Glutamatergic neuron (in vitro differentiated cells): ENCODE measurements at regions not wholly inside any gene's neighbourhood (a gene's known extent, or its start where the extent isn't known, plus 50 kb on each side); places are given as distances from the start of the nearest gene placed in this dataset.
"Not testable (repeated sequence)": the region's sequence is repeated elsewhere in the genome, so short reads cannot be mapped to it uniquely, and the experiment has no call there.

ENCODE experiments used
- DNase-seq: peaks from one replicate; pipeline ENCODE4 v3.0.0; 2022
- H3K27ac Mint-ChIP-seq: one replicate; pipeline ENCODE4 v1.8.0; 2020; ENCODE audit warnings: mild to moderate bottlenecking, mixed read lengths, inconsistent platforms; ENCODE audit not compliant: unreplicated experiment
- H3K27me3 Mint-ChIP-seq: one replicate; pipeline ENCODE4 v1.8.0; 2020; ENCODE audit warnings: mild to moderate bottlenecking, moderate library complexity, mixed read lengths, inconsistent platforms; ENCODE audit not compliant: unreplicated experiment
- H3K36me3 Mint-ChIP-seq: one replicate; pipeline ENCODE4 v1.8.0; 2020; ENCODE audit warnings: mild to moderate bottlenecking, mixed read lengths, inconsistent platforms; ENCODE audit not compliant: unreplicated experiment
- H3K4me1 Mint-ChIP-seq: one replicate; pipeline ENCODE4 v1.8.0; 2020; ENCODE audit warnings: mild to moderate bottlenecking, low read depth, mixed read lengths, inconsistent platforms; ENCODE audit not compliant: unreplicated experiment
- H3K4me3 Mint-ChIP-seq: one replicate; pipeline ENCODE4 v1.8.0; 2020; ENCODE audit warnings: mild to moderate bottlenecking, mixed read lengths, inconsistent platforms; ENCODE audit not compliant: unreplicated experiment
- H3K9me3 Mint-ChIP-seq: one replicate; pipeline ENCODE4 v1.8.0; 2020; ENCODE audit warnings: mild to moderate bottlenecking, moderate library complexity, mixed read lengths, inconsistent platforms; ENCODE audit not compliant: unreplicated experiment
- TF ChIP-seq, protein P1 (sequence below): fragments of 200-600 bp; sonication (generic); IDR thresholded peaks from one replicate; pipeline ENCODE4 v1.5.0; 2021; ENCODE audit not compliant: partially characterized antibody, unreplicated experiment

DNA sequence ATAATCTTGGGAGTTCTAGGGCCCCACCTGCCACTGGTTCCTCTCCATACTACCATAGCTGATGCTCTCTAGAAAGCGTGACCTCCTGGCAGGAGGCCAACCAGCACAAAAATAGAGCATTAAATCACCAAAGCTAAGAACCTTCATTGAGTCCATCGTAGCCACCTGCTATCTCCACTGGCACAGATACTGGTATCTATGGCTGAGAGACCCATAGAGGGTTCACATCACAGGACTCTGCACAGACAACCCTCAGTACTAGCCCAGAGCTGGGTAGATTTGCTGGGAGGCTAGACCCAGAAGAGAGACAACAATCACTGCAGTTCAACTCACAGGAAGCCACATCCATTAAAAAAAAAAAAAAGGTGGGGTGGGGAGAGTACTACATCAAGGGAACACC lies 509.1 kb downstream of the DTWD2 start:
- Mint-ChIP-seq H3K9me3 (peaks cover 6% of the 10 kb centered on the region), H3K27ac (no peak overlapping the region), H3K4me3 (no peak overlapping the region), H3K27me3 (peaks cover 3% of the 10 kb centered on the region), H3K4me1 (peaks cover 5% of the 10 kb centered on the region), H3K36me3 (peaks cover 25% of the 10 kb centered on the region)
- no peak for DNase-seq
- TF ChIP-seq, protein P1, sequence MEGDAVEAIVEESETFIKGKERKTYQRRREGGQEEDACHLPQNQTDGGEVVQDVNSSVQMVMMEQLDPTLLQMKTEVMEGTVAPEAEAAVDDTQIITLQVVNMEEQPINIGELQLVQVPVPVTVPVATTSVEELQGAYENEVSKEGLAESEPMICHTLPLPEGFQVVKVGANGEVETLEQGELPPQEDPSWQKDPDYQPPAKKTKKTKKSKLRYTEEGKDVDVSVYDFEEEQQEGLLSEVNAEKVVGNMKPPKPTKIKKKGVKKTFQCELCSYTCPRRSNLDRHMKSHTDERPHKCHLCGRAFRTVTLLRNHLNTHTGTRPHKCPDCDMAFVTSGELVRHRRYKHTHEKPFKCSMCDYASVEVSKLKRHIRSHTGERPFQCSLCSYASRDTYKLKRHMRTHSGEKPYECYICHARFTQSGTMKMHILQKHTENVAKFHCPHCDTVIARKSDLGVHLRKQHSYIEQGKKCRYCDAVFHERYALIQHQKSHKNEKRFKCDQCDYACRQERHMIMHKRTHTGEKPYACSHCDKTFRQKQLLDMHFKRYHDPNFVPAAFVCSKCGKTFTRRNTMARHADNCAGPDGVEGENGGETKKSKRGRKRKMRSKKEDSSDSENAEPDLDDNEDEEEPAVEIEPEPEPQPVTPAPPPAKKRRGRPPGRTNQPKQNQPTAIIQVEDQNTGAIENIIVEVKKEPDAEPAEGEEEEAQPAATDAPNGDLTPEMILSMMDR = no peak

DNA sequence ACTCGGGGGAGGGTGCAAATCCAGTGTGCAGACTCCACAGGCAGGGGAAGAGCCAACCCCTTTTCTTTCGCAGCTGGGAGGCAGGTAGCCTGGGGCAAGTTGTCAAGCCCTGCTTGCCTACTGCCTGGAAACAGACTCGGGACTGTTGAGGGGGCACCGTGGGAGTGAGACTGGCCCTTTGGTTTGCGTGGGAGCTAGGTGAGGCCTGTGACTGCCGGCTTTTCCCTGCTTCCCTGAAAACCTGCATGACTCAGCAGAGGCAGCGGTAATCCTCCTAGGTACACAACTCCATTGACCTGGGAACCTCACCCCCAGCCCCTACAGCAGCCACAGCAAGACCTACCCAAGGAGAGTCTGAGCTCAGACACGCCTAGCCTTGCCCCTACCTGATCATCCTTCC lies 509.5 kb downstream of the DTWD2 start:
- Mint-ChIP-seq H3K4me1 (peaks cover 5% of the 10 kb centered on the region), H3K4me3 (no peak overlapping the region)
- TF ChIP-seq, protein P1 = no peak

DNA sequence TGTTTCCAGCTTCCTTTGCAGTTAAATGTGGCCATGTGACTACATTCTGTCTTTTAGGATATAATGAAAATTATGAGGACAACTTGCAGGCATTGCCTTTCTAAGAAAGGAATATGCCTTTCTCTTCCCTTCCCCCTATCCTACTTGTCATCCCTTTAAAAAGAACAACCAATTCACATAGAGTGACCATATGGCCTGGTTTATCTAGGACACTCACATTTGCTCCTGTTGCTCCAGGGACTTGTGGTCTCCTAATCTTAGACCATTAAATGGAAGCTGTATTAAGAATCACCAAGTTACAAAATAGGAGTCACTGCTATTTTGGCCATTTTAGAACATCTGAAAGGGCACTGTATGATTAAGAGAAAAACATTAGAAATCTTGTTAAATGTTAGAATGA lies 520.3 kb downstream of the DTWD2 start:
- TF ChIP-seq, protein P1 = no peak
- H3K36me3 Mint-ChIP-seq = no peaks in the 10 kb centered on the region
- DNase-seq = no peak
- peaks cover 8% of the 10 kb centered on the region for H3K9me3 Mint-ChIP-seq
- peak overlapping the region; percentile 31 for H3K4me3 Mint-ChIP-seq
- H3K4me1 Mint-ChIP-seq = peaks cover 25% of the 10 kb centered on the region
- peaks cover 2% of the 10 kb centered on the region for H3K27me3 Mint-ChIP-seq
- H3K27ac Mint-ChIP-seq = peak overlapping the region; percentile 40

More for the DNA sequence above, 509.5 kb downstream of the DTWD2 start:
- Mint-ChIP-seq H3K36me3 (peaks cover 22% of the 10 kb centered on the region), H3K9me3 (peaks cover 6% of the 10 kb centered on the region), H3K27ac (no peak overlapping the region), H3K27me3 (peaks cover 3% of the 10 kb centered on the region)
- DNase-seq = no peak

DNA sequence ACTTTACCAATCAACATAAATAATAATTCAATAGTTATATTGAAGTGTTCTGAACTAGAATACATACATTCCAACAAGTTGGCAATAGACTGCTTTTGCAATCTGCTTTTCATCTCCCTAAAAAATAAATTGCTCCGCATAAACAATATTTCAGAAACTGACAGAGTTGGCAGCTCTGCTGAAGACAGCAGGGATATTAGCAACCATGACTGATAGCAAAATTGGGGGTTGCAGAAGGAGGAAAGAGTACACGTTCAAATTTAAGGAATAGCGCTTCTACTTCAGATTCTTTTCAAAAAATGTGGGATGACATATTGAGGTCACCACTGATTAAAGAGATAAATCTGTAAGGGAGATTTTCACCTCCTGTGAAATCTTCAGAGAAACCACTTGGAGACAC lies 521.2 kb downstream of the DTWD2 start:
- H3K27ac Mint-ChIP-seq = no peak overlapping the region
- no peak overlapping the region for H3K4me3 Mint-ChIP-seq
- DNase-seq = no peak
- no peaks in the 10 kb centered on the region for H3K36me3 Mint-ChIP-seq
- TF ChIP-seq, protein P1 = no peak
- peaks cover 25% of the 10 kb centered on the region for H3K4me1 Mint-ChIP-seq
- peaks cover 8% of the 10 kb centered on the region for H3K9me3 Mint-ChIP-seq
- no peaks in the 10 kb centered on the region for H3K27me3 Mint-ChIP-seq

DNA sequence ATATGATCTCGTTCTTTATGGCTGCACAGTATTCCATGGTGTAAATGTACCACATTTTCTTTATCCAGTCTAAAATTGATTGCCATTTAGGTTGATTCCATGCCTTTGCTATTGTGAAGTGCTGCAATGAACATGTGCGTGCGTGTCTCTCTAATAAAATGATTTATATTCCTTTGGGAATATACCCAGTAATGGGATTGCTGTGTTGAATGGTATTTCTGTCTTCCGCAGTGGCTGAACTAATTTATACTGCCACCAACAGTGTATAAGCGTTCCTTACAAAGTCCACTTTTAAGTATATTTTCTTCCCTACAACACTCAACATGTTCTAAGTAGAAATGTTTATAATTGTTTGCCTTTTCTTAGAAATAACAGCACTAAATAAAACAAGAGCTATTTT lies 521.9 kb downstream of the DTWD2 start:
- no peak overlapping the region for H3K4me3 Mint-ChIP-seq
- no peaks in the 10 kb centered on the region for H3K36me3 Mint-ChIP-seq
- TF ChIP-seq, protein P1 = no peak

DNA sequence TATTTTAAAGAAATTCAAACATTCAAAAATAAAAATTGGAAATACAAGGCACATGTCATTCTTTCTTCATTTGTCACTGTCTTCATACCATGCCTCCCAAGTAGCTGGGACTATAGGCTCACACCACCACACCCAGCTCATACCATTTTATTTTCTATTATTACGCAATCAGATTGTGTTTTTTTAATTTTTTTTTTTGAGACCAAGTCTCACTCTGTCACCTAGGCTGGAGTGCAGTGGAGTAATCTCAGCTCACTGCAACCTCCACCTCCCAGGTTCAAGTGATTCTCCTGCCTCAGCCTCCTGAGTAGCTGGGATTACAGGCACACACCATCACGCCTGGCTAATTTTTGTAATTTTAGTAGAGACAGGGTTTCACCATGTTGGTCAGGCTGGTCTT lies 526.1 kb downstream of the DTWD2 start:
- not testable (repeated sequence) for H3K27ac Mint-ChIP-seq, H3K27me3 Mint-ChIP-seq, H3K4me3 Mint-ChIP-seq, H3K9me3 Mint-ChIP-seq, H3K36me3 Mint-ChIP-seq, DNase-seq
- H3K4me1 Mint-ChIP-seq = peaks cover 17% of the 10 kb centered on the region

More for the DNA sequence above, 521.9 kb downstream of the DTWD2 start:
- no peak overlapping the region for H3K27ac Mint-ChIP-seq
- DNase-seq = no peak
- no peaks in the 10 kb centered on the region for H3K27me3 Mint-ChIP-seq
- peaks cover 8% of the 10 kb centered on the region for H3K9me3 Mint-ChIP-seq
- peaks cover 25% of the 10 kb centered on the region for H3K4me1 Mint-ChIP-seq
